K562 (cell line): ENCODE measurements at regions not wholly inside any gene's neighbourhood (a gene's known extent, or its start where the extent isn't known, plus 50 kb on each side); places are given as distances from the start of the nearest gene placed in this dataset.

ENCODE experiments used
- ATAC-seq: fragments of 200-7000 bp; cut with Tn5 transposase; 3 replicates; pipeline ENCODE4 v1.9.1; 2020; ENCODE audit warnings: moderate library complexity
- BruUV-seq: library from RNA; stranded (reverse); fragments of 400-500 nt; replicated peaks from 2 replicates; lab custom pipeline; 2021; lab: Mats Ljungman, UMichigan
- CTCF ChIA-PET: fragments of 300-600 bp; formaldehyde crosslinking; extraction: SDS; loops from one replicate; lab custom pipeline; 2021; ENCODE audit warnings: low intra/inter-chr PET ratio; lab: Yijun Ruan, JAX
- POLR2A ChIA-PET: fragments of 300-600, 350-650 bp; sonication (Branson Sonifier 250); formaldehyde crosslinking; extraction: SDS; loops from one replicate; lab custom pipeline; 2021; ENCODE audit warnings: antibody characterized with exemption, inconsistent platforms; lab: Yijun Ruan, JAX
- DNase-seq, 4 experiments: peaks; one replicate each; pipeline versions ENCODE4 v3.0.0 to v3.0.0-alpha.2; 2011 to 2018; ENCODE audit warnings: low spot score in 3 of 4, mixed read lengths in 3 of 4; ENCODE audit errors: extremely low read depth in 1 of 4
- FAIRE-seq: peaks from 2 replicates; lab custom pipeline; 2011; peaks lifted over from hg19 to GRCh38; lab: Jason Lieb, UNC
- H2AFZ ChIP-seq: 2 replicates; pipeline ENCODE4 v1.6.0; 2011; ENCODE audit warnings: low read depth, low read length, control low read depth, inconsistent platforms
- H3K27ac ChIP-seq: fragments of 200-600 bp; 3 replicates; pipeline ENCODE4 v1.8.0; 2011; ENCODE audit warnings: low read depth, mild to moderate bottlenecking, control low read depth, inconsistent platforms, low read length, moderate library complexity, mixed read lengths; ENCODE audit errors: extremely low read depth
- H3K27me3 ChIP-seq, 2 experiments: fragments of 300-600 bp in 1 of 2; 2 replicates in 1 of 2; 3 replicates in 1 of 2; pipeline versions ENCODE4 v1.6.0 to v1.8.0; 2011; ENCODE audit warnings: inconsistent platforms in 2 of 2, low read length in 2 of 2, mild to moderate bottlenecking in 1 of 2, mixed read lengths in 1 of 2, moderate library complexity in 1 of 2; ENCODE audit not compliant: control insufficient read depth in 2 of 2, insufficient read depth in 2 of 2
- H3K36me3 ChIP-seq: fragments of 300-600 bp; 3 replicates; pipeline ENCODE4 v1.8.0; 2011; ENCODE audit warnings: mild to moderate bottlenecking, low read length, inconsistent platforms; ENCODE audit not compliant: control insufficient read depth, insufficient read depth
- H3K4me1 ChIP-seq, 2 experiments: fragments of 200-600 bp in 1 of 2; replicated peaks in 1 of 2; 2 replicates in 1 of 2; 3 replicates in 1 of 2; pipeline versions ENCODE4 v1.5.1 to v1.8.0; 2011; ENCODE audit warnings: inconsistent platforms in 2 of 2, low read length in 2 of 2, mild to moderate bottlenecking in 1 of 2, mixed read lengths in 1 of 2, moderate library complexity in 1 of 2; ENCODE audit not compliant: control insufficient read depth in 2 of 2, insufficient read depth in 2 of 2
- H3K4me2 ChIP-seq: 2 replicates; pipeline ENCODE4 v1.6.1; 2011; ENCODE audit warnings: low read length, control low read depth, inconsistent platforms, mixed read lengths; ENCODE audit not compliant: insufficient read depth
- H3K4me3 ChIP-seq: fragments of 200-600 bp; sonication (generic), shearing (Covaris generic); 2 replicates; pipeline ENCODE4 v1.5.1; 2016; ENCODE audit warnings: control low read depth, inconsistent platforms
- H3K79me2 ChIP-seq: fragments of 200-600 bp; 3 replicates; pipeline ENCODE4 v1.8.0; 2011; ENCODE audit warnings: low read length, inconsistent platforms; ENCODE audit not compliant: control insufficient read depth, insufficient read depth
- H3K9ac ChIP-seq, 2 experiments: 2 replicates each; pipeline versions ENCODE4 v1.6.0 to v1.6.1; 2011; ENCODE audit warnings: low read depth in 2 of 2, low read length in 2 of 2, control low read depth in 1 of 2, inconsistent platforms in 1 of 2, mild to moderate bottlenecking in 1 of 2, mixed read lengths in 1 of 2; ENCODE audit not compliant: insufficient read depth in 1 of 2
- H3K9me1 ChIP-seq: one replicate; pipeline ENCODE4 v1.6.0; 2011; ENCODE audit warnings: inconsistent platforms, mild to moderate bottlenecking, low read length, moderate library complexity; ENCODE audit not compliant: control insufficient read depth, insufficient read depth
- H3K9me3 ChIP-seq: replicated peaks from 2 replicates; pipeline ENCODE4 v1.5.1; 2011; ENCODE audit warnings: low read depth, low read length, inconsistent platforms; ENCODE audit not compliant: control insufficient read depth, insufficient read depth
- H4K20me1 ChIP-seq: replicated peaks from 2 replicates; pipeline ENCODE4 v1.6.1; 2011; ENCODE audit warnings: low read length, inconsistent platforms, mixed read lengths; ENCODE audit not compliant: control insufficient read depth, insufficient read depth
- BRCA1 ChIP-seq, 2 experiments: fragments of 450-650 bp in 1 of 2; sonication (generic) in 1 of 2; formaldehyde crosslinking in 1 of 2; IDR thresholded peaks; 2 replicates each; pipeline versions ENCODE4 v1.5.0 to v1.6.1; 2017 to 2020; ENCODE audit warnings: mild to moderate bottlenecking in 1 of 2, missing genetic modification reagents in 1 of 2
- C11orf30 ChIP-seq: fragments of 450-650 bp; IDR thresholded peaks from 2 replicates; pipeline ENCODE4 v1.6.1; 2016; ENCODE audit warnings: low read depth, mild to moderate bottlenecking
- DACH1 ChIP-seq: fragments of 450-650 bp; IDR thresholded peaks from 2 replicates; pipeline ENCODE4 v1.6.1; 2018; ENCODE audit not compliant: partially characterized antibody
- GTF2A2 ChIP-seq: IDR thresholded peaks from 2 replicates; pipeline ENCODE4 v1.6.1; 2016; ENCODE audit warnings: mild to moderate bottlenecking, missing genetic modification characterization, missing compliant biosample characterization
- HEY1 ChIP-seq: fragments of 250-450 bp; sonication (Bioruptor Pico); IDR thresholded peaks from 2 replicates; pipeline ENCODE4 v1.5.0; 2020; ENCODE audit warnings: mild to moderate bottlenecking, moderate library complexity, borderline replicate concordance
- MEF2A ChIP-seq: IDR thresholded peaks from 2 replicates; pipeline ENCODE4 v1.6.1; 2011; ENCODE audit warnings: low read depth, mild to moderate bottlenecking, low read length, moderate library complexity; ENCODE audit not compliant: control insufficient read depth
- NFE2 ChIP-seq: IDR thresholded peaks from 2 replicates; pipeline ENCODE4 v1.6.1; 2014; ENCODE audit warnings: antibody characterized with exemption, low read depth
- SMARCB1 ChIP-seq: IDR thresholded peaks from 2 replicates; pipeline ENCODE4 v1.6.1; 2011; ENCODE audit warnings: improper control_type of control experiment, low read depth; ENCODE audit not compliant: insufficient read length
- SREBF1 ChIP-seq: fragments of 150-350 bp; IDR thresholded peaks from 2 replicates; pipeline ENCODE4 v1.6.1; 2014; ENCODE audit warnings: antibody characterized with exemption, low read depth, low read length, borderline replicate concordance
- ZKSCAN8 ChIP-seq: fragments of 200-800 bp; sonication (Bioruptor generic); IDR thresholded peaks from 2 replicates; pipeline ENCODE4 v1.6.1; 2016; ENCODE audit warnings: missing genetic modification characterization, missing compliant biosample characterization
- WGBS: fragments of 100-300 bp; shearing (Covaris generic); methylation state at CpG from one replicate; pipeline ENCODE4 v1.1.6; 2016; ENCODE audit warnings: low coverage, mixed read lengths; ENCODE audit not compliant: insufficient coverage; ENCODE audit errors: missing lambda C conversion rate; 5-methylcytosine and 5-hydroxymethylcytosine counted together
- in situ Hi-C: fragments of 300-500 bp; cut with MboI; formaldehyde crosslinking; loops from 4 replicates; pipeline ENCODE4 v1.15.0; 2018; ENCODE audit warnings: inconsistent platforms, mixed read lengths
- intact Hi-C: fragments of 100-400 bp; cut with micrococcal nuclease; formaldehyde crosslinking; loops from 2 replicates; pipeline ENCODE4 v1.14.2; 2022
- TF ChIP-seq, protein P1 (sequence below): sonication (generic); formaldehyde crosslinking; IDR thresholded peaks from 2 replicates; pipeline ENCODE4 v1.8.0; 2022; ENCODE audit warnings: missing genetic modification reagents, mild to moderate bottlenecking, moderate library complexity, borderline replicate concordance

DNA sequence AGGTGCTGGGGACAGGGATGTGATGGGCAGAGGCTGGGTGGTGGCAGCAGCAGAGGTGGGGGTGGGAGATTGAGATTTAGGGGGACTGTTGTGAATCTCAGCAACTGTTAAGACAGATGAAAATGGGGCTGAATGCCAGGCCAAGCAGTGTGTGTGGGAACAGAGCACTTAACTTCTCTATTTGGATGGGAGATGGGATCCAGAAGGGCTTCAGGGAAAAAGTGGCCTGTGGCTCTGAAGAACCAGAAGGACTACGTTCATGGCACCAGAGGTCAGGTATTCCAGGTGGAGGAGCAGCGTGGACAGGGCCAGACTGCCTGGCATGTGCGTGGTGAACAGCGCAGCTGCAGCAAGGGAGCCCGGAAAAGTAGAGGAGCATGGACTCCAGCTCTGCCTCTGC lies 82.6 kb upstream of the SYT13 start:
- DNase-seq (no peak), FAIRE-seq (no peak), ATAC-seq (no peak)
- 0% methylated on average over 5 of the region's 5 CpGs for WGBS
- no peak for TF ChIP-seq MEF2A
- TF ChIP-seq NFE2 = no peak
- TF ChIP-seq BRCA1 (IDR thresholded peaks at IDR 0.05) = no peak
- TF ChIP-seq BRCA1 (CRISPR knock-in tag; IDR thresholded peaks at IDR 0.05) = no peak
- TF ChIP-seq SMARCB1 = no peak
- TF ChIP-seq SREBF1 = no peak
- no peak for TF ChIP-seq DACH1
- TF ChIP-seq, protein P1, sequence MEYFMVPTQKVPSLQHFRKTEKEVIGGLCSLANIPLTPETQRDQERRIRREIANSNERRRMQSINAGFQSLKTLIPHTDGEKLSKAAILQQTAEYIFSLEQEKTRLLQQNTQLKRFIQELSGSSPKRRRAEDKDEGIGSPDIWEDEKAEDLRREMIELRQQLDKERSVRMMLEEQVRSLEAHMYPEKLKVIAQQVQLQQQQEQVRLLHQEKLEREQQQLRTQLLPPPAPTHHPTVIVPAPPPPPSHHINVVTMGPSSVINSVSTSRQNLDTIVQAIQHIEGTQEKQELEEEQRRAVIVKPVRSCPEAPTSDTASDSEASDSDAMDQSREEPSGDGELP (CRISPR knock-in tag) = no peak
- no peak for TF ChIP-seq C11orf30
- no peak for TF ChIP-seq ZKSCAN8 (CRISPR knock-in tag)
- no peak for TF ChIP-seq HEY1 (CRISPR knock-in tag)
- TF ChIP-seq GTF2A2 = no peak
- Histone ChIP-seq H2AFZ (no peak overlapping the region), H3K9me3 (no peaks in the 10 kb centered on the region), H3K4me1 (peaks cover 0 to 2% of the 10 kb centered on the region in 2 experiments; a peak in 1 of 5 replicates), H3K4me2 (no peak overlapping the region), H4K20me1 (no peaks in the 10 kb centered on the region; the same call in none of the 2 replicates), H3K27me3 (peaks cover 17 to 38% of the 10 kb centered on the region in 2 experiments), H3K27ac (no peak overlapping the region), H3K36me3 (no peaks in the 10 kb centered on the region), H3K4me3 (no peak overlapping the region), H3K79me2 (no peaks in the 10 kb centered on the region), H3K9me1 (no peaks in the 10 kb centered on the region), H3K9ac (no peak overlapping the region)
- POLR2A ChIA-PET = interaction anchor here (0.6 to 1.4 kb wide), 2 partner anchors 12 to 402 kb away, joined by 3 read pairs; no protein-coding TSS in a partner anchor
- in situ Hi-C loops (no loop called here), intact Hi-C loops (no loop called here)
- BruUV-seq = no TSS peak
- CTCF ChIA-PET = no interaction called here
